ENCODE measurements at regions not wholly inside any gene's neighbourhood (a gene's known extent, or its start where the extent isn't known, plus 50 kb on each side); places are given as distances from the start of the nearest gene placed in this dataset.

DNA sequence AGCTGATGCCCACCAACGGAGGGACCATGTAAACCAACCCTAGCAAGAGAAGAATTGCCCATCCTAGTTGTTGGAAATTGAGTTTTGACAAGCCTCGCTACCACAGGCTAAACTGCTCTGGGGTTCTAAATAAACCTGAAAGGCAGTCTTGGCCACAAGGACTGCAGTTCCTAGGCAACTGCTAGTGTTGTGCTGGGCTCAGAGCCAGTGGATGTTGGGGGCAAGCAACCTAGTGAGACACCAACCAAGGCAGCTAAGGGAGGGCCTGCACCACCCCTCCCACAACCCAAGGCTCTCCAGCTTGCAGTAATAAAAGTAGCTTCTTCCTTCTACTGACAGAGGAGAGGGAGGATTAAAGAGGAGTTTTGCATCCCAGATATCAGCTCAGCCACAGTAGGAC, 102.4 kb upstream of the PKN2 start:
- TF ChIP-seq, protein P1, sequence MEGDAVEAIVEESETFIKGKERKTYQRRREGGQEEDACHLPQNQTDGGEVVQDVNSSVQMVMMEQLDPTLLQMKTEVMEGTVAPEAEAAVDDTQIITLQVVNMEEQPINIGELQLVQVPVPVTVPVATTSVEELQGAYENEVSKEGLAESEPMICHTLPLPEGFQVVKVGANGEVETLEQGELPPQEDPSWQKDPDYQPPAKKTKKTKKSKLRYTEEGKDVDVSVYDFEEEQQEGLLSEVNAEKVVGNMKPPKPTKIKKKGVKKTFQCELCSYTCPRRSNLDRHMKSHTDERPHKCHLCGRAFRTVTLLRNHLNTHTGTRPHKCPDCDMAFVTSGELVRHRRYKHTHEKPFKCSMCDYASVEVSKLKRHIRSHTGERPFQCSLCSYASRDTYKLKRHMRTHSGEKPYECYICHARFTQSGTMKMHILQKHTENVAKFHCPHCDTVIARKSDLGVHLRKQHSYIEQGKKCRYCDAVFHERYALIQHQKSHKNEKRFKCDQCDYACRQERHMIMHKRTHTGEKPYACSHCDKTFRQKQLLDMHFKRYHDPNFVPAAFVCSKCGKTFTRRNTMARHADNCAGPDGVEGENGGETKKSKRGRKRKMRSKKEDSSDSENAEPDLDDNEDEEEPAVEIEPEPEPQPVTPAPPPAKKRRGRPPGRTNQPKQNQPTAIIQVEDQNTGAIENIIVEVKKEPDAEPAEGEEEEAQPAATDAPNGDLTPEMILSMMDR (IDR thresholded peaks at IDR 0.05) = no peak
- no peak for TF ChIP-seq POLR2A (IDR thresholded peaks at IDR 0.05)
